Hepatocyte (in vitro differentiated cells): ENCODE measurements at regions not wholly inside any gene's neighbourhood (a gene's known extent, or its start where the extent isn't known, plus 50 kb on each side); places are given as distances from the start of the nearest gene placed in this dataset.

Source experiments
- DNase-seq: peaks from one replicate; pipeline ENCODE4 v3.0.0-alpha.2; 2016; ENCODE audit warnings: low spot score
- H2AFZ ChIP-seq: fragments of 200-600 bp; sonication (generic); 2 replicates; pipeline ENCODE4 v1.6.0; 2016; ENCODE audit warnings: antibody characterized with exemption, mild to moderate bottlenecking
- H3K27ac ChIP-seq: fragments of 200-600 bp; sonication (generic); 2 replicates; pipeline ENCODE4 v1.5.1; 2016; ENCODE audit warnings: mild to moderate bottlenecking
- H3K27me3 ChIP-seq: fragments of 200-600 bp; sonication (generic); 2 replicates; pipeline ENCODE4 v1.6.1; 2016
- H3K36me3 ChIP-seq: fragments of 200-600 bp; sonication (generic); replicated peaks from 2 replicates; pipeline ENCODE4 v1.5.1; 2016; ENCODE audit warnings: low read depth; ENCODE audit not compliant: insufficient read depth
- H3K4me1 ChIP-seq: fragments of 200-600 bp; sonication (generic); 2 replicates; pipeline ENCODE4 v1.5.1; 2016; ENCODE audit warnings: mild to moderate bottlenecking, moderate library complexity; ENCODE audit not compliant: insufficient read depth
- H3K4me2 ChIP-seq: fragments of 200-600 bp; sonication (generic); 2 replicates; pipeline ENCODE4 v1.6.0; 2016
- H3K4me3 ChIP-seq: fragments of 200-600 bp; sonication (generic); 2 replicates; pipeline ENCODE4 v1.5.1; 2016; ENCODE audit warnings: mild to moderate bottlenecking
- H3K79me2 ChIP-seq: fragments of 200-600 bp; sonication (generic); 2 replicates; pipeline ENCODE4 v1.6.0; 2017; ENCODE audit warnings: mild to moderate bottlenecking
- H3K9me2 ChIP-seq: fragments of 200-600 bp; sonication (generic); replicated peaks from 2 replicates; pipeline ENCODE4 v1.6.0; 2017; ENCODE audit warnings: mild to moderate bottlenecking; ENCODE audit not compliant: insufficient read depth
- H3K9me3 ChIP-seq: fragments of 200-600 bp; sonication (generic); 2 replicates; pipeline ENCODE4 v1.5.1; 2016; ENCODE audit warnings: low read depth, mild to moderate bottlenecking
- H4K20me1 ChIP-seq: fragments of 200-600 bp; sonication (generic); 2 replicates; pipeline ENCODE4 v1.6.0; 2016; ENCODE audit warnings: mild to moderate bottlenecking; ENCODE audit not compliant: insufficient read depth, poor library complexity, severe bottlenecking
- CTCF ChIP-seq: fragments of 200-600 bp; sonication (generic); IDR thresholded peaks from 2 replicates; pipeline ENCODE4 v1.5.1; 2016; ENCODE audit warnings: antibody characterized with exemption, mild to moderate bottlenecking; ENCODE audit not compliant: poor library complexity
- EZH2 ChIP-seq: fragments of 200-600 bp; sonication (generic); IDR thresholded peaks from 2 replicates; pipeline ENCODE4 v1.6.1; 2016; ENCODE audit warnings: antibody characterized with exemption, mild to moderate bottlenecking, borderline replicate concordance
- EZH2phosphoT487 ChIP-seq: fragments of 200-600 bp; sonication (generic); IDR thresholded peaks from one replicate; pipeline ENCODE4 v1.6.1; 2018; ENCODE audit warnings: antibody characterized with exemption, mild to moderate bottlenecking, low read depth, moderate library complexity; ENCODE audit not compliant: unreplicated experiment, severe bottlenecking
- WGBS: methylation state at CpG from one replicate; pipeline ENCODE4 v1.1.6; 2016; ENCODE audit warnings: low lambda C conversion rate; ENCODE audit errors: missing lambda C conversion rate; 5-methylcytosine and 5-hydroxymethylcytosine counted together

- Histone ChIP-seq H3K4me3 (no peak overlapping the region), H4K20me1 (no peaks in the 10 kb centered on the region), H3K79me2 (no peaks in the 10 kb centered on the region), H2AFZ (no peak overlapping the region), H3K4me2 (no peak overlapping the region), H3K36me3 (no peaks in the 10 kb centered on the region), H3K27ac (no peak overlapping the region), H3K9me2 (no peaks in the 10 kb centered on the region), H3K27me3 (no peaks in the 10 kb centered on the region), H3K4me1 (no peaks in the 10 kb centered on the region), H3K9me3 (no peaks in the 10 kb centered on the region)
- DNase-seq = no peak
- WGBS = 86% methylated on average over 5 of the region's 5 CpGs
- TF ChIP-seq EZH2phosphoT487 (no peak), CTCF (no peak), EZH2 (no peak)
These were observed 230.8 kb downstream of the CXCL12 start for GRCh38 chr10:44153918-44154670.

- H3K79me2 ChIP-seq = no peaks in the 10 kb centered on the region
- no peak overlapping the region for H3K4me2 ChIP-seq
- H3K9me3 ChIP-seq = no peaks in the 10 kb centered on the region
- H3K36me3 ChIP-seq = no peaks in the 10 kb centered on the region
- no peak for DNase-seq
- H3K9me2 ChIP-seq = no peaks in the 10 kb centered on the region
- H3K4me3 ChIP-seq = no peak overlapping the region
- no peak for TF ChIP-seq CTCF
- no peak for TF ChIP-seq EZH2
- TF ChIP-seq EZH2phosphoT487 = no peak
- H4K20me1 ChIP-seq = no peaks in the 10 kb centered on the region
- no peak overlapping the region for H2AFZ ChIP-seq
- H3K27ac ChIP-seq = no peak overlapping the region
- no peaks in the 10 kb centered on the region for H3K4me1 ChIP-seq
- no peaks in the 10 kb centered on the region for H3K27me3 ChIP-seq
These were observed 241.3 kb downstream of the CXCL12 start for GRCh38 chr10:44143556-44143955.

- 94% methylated on average over 11 of the region's 11 CpGs for WGBS
These were observed 252.3 kb downstream of the CXCL12 start for GRCh38 chr10:44132361-44133289.

More at GRCh38 chr10:44132361-44133289, 252.3 kb downstream of the CXCL12 start:
- H3K9me3 ChIP-seq = no peaks in the 10 kb centered on the region
- H3K36me3 ChIP-seq = no peaks in the 10 kb centered on the region
- H3K27me3 ChIP-seq = no peaks in the 10 kb centered on the region
- no peak for DNase-seq
- H3K4me3 ChIP-seq = no peak overlapping the region
- no peak for TF ChIP-seq EZH2
- no peak for TF ChIP-seq CTCF
- TF ChIP-seq EZH2phosphoT487 = no peak
- H2AFZ ChIP-seq = no peak overlapping the region
- H3K9me2 ChIP-seq = no peaks in the 10 kb centered on the region
- no peak overlapping the region for H3K4me2 ChIP-seq
- no peaks in the 10 kb centered on the region for H3K79me2 ChIP-seq
- no peak overlapping the region for H3K27ac ChIP-seq
- H4K20me1 ChIP-seq = no peaks in the 10 kb centered on the region
- no peaks in the 10 kb centered on the region for H3K4me1 ChIP-seq
